HG03558 (cell line): ENCODE measurements at regions not wholly inside any gene's neighbourhood (a gene's known extent, or its start where the extent isn't known, plus 50 kb on each side); places are given as distances from the start of the nearest gene placed in this dataset.
"Not testable (repeated sequence)": the region's sequence is repeated elsewhere in the genome, so short reads cannot be mapped to it uniquely, and the experiment has no call there.

ENCODE experiments used
- ATAC-seq: cut with Tn5 transposase; IDR thresholded peaks from one replicate; pipeline ENCODE4 v1.9.1; 2021; ENCODE audit warnings: moderate number of reproducible peaks; ENCODE audit not compliant: unreplicated experiment; ENCODE audit errors: extremely low read depth

GRCh38 chr4:103902730-103903129, 182.9 kb upstream of the TACR3 start:
- no peak for ATAC-seq

GRCh38 chr4:103895876-103896465, 176.2 kb upstream of the TACR3 start:
- ATAC-seq = no peak

- no peak for ATAC-seq
Measured at GRCh38 chr4:103892586-103892985, 172.8 kb upstream of the TACR3 start.

GRCh38 chr4:103887191-103887590, 167.4 kb upstream of the TACR3 start:
- no peak for ATAC-seq

GRCh38 chr4:103885152-103885551, 165.4 kb upstream of the TACR3 start:
- no peak for ATAC-seq

- no peak for ATAC-seq
Measured at GRCh38 chr4:103867311-103867710, 147.5 kb upstream of the TACR3 start.

- ATAC-seq = no peak
Measured at GRCh38 chr4:103853627-103854026, 133.8 kb upstream of the TACR3 start.

- no peak for ATAC-seq
Measured at GRCh38 chr4:103853146-103853545, 133.4 kb upstream of the TACR3 start.

GRCh38 chr4:103845075-103845474, 125.3 kb upstream of the TACR3 start:
- ATAC-seq = no peak

- no peak for ATAC-seq
Measured at GRCh38 chr4:103842637-103843239, 123.0 kb upstream of the TACR3 start.

- ATAC-seq = no peak
Measured at GRCh38 chr4:103842076-103842475, 122.3 kb upstream of the TACR3 start.

GRCh38 chr4:103810308-103810707, 90.5 kb upstream of the TACR3 start:
- ATAC-seq = not testable (repeated sequence)

GRCh38 chr4:103802766-103803165, 83.0 kb upstream of the TACR3 start:
- ATAC-seq = no peak

- no peak for ATAC-seq
Measured at GRCh38 chr4:103787057-103787456, 67.3 kb upstream of the TACR3 start.

GRCh38 chr4:103786593-103786992, 66.8 kb upstream of the TACR3 start:
- no peak for ATAC-seq

GRCh38 chr4:103786014-103786413, 66.2 kb upstream of the TACR3 start:
- no peak for ATAC-seq

- ATAC-seq = no peak
Measured at GRCh38 chr4:103778221-103778620, 58.4 kb upstream of the TACR3 start.

- ATAC-seq = no peak
Measured at GRCh38 chr4:103774326-103774825, 54.6 kb upstream of the TACR3 start.

- no peak for ATAC-seq
Measured at GRCh38 chr4:103773691-103774231, 54.0 kb upstream of the TACR3 start.
